COR-L47 (cell line): ENCODE measurements at regions not wholly inside any gene's neighbourhood (a gene's known extent, or its start where the extent isn't known, plus 50 kb on each side); places are given as distances from the start of the nearest gene placed in this dataset.
A peak's percentile ranks its signal among the peaks of the same experiment; 100 is the strongest.
"Not testable (repeated sequence)": the region's sequence is repeated elsewhere in the genome, so short reads cannot be mapped to it uniquely, and the experiment has no call there.

Source experiments
- DNase-seq: peaks from one replicate; lab custom pipeline; 2025; lab: John Stamatoyannopoulos, UW

DNA sequence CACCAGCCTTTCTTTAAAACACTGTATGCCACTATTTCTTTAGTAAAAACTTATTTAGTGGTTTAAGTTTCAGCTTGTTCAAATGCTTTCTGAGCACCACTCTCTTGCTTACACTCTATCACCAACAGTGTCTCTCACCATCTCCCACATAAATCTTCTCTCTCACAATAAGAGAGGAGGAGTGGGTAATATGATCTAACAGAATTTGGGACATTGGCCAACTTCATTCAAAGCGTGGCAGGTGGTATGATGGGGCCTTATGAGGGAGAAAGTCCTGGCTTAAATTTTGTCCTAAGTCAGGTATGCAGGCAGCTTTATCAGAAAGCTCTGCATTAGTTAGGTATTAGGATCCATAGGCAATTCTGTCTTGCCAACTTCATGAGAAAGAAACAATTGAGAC lies 1132.5 kb downstream of the TUSC7 start:
- DNase-seq, result peak; percentile 37

DNA sequence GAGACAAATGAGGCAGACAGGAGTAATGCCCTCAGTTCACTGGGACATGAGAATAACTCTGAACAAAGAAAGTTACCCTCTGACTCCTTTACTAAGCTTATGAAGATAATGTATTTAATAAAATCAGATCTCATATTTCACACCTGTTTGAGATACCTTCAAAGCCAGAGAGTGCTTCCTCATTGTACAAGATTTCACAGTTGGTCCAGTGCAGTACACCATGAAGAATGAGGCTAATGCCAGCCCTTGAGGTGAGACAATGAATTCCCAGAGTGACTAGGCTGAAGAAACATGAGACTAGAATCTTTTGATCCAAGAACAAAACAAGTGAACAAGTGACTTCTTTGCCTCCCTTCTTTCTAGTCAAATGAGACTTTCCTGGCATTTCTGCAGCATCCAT lies 1133.8 kb downstream of the TUSC7 start:
- DNase-seq, result no peak

DNA sequence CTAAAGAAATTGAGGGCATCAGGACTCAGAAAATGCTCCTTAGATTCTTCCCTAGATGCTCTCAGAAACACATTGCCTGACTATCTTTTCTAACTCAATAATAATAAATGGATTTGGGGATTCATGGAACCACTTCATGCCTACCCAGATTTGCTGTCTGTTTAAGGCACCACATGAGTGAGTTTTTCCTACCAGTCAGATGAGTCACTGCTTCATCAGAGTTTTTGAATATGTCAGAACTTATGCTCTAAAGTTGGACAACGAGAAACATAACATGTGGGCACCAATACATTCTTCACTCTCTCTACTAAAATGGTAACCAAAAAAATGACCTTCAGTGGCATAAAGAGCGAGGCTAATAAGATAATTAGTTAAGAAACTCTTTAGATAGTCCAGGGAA lies 1135.1 kb downstream of the TUSC7 start:
- DNase-seq, result no peak

DNA sequence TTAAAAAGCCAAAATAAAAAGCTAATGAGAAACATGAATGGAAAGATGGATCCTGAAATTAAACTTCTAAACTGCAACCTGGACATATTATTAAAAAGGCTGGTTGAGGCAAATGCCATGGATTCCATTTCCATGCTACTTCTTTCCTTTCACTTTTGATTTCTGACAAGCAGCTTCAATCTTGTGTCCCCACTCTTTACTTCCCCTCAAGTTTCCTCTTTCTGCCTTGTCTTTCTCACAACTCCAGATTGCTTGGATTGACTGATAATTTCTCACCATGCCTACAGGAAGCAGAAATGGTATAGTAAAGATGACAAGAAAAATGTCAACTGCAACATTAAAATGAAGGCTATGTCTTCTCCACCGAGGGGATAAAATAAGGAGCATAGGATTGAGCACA lies 1136.7 kb downstream of the TUSC7 start:
- DNase-seq, result no peak

GRCh38 chr3:117848606-117849005 lies 1139.0 kb downstream of the TUSC7 start:
- no peak for DNase-seq

DNA sequence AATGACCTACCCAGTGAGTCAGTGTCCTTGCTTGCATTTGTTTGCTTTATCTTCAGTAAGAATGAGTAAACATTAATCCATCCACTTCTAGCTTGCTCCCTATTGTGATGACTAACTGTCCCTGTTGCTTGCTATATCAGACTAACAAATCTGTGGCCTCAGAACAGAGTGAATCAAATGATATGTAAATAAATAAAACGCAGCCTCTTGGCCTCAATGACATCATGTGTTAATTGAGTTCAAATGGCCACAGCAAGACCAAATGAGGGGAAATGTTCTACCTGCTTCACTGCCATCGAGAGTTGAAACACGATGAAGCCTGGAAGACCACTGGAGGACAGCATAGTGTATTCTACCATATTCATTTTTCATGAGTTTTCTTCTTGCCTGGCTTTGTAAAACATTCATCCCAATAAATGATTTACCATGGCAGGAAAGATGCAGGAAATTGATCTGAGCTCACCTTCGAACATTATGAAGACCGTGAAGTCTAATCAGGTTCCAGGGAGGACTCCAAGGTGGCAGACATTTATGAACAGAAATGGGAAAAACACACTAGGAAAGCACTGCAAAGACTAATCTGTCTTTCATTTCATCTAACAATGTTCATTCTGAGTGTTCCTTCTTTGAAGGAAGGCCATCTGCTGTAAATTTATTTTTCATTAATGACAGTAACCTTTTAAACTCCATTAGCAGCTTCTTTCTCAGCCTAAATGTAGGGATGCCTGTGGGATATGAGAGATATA lies 1144.5 kb downstream of the TUSC7 start:
- DNase-seq, result no peak

- no peak for DNase-seq
Measured at GRCh38 chr3:117856354-117856753, 1146.8 kb downstream of the TUSC7 start.

DNA sequence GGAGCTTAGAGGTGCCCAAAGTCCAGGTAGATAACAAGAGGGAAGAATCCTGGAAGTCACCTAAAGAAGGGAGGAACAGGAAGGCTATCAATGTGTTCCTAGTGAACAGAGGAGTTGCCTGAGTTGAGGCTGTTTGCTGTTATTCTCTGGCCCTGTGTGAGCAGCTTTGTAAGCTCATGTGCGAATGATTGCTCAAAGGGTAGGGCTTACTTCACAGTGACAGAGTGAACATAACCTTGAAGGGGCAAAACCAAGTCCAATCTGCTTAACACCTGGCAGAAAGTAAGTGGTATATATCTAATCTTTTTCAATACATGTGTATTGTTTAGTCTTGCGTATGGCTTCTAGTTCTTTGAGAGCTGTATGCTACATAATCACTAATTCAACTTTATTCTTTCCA lies 1153.6 kb downstream of the TUSC7 start:
- DNase-seq, result no peak

DNA sequence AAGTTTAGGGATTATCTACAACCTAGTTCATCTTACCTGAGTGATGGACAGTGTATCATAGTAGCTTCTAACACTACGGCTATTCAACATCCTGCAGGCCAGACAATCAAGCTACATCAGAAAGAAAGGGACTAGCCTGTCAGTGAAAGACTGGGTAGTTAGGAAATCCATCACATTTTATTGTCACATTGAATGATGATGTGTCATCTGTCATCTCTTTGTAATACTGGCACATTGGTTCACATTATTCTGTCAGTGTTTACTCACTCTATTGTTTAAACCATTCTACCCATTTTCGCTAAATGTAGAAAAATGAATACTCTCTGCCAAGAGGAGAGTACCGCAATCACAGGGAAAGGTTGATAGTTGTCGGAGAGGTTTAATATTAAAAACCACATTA lies 1155.8 kb downstream of the TUSC7 start:
- no peak for DNase-seq

GRCh38 chr3:117868766-117869165 lies 1159.2 kb downstream of the TUSC7 start:
- no peak for DNase-seq

DNA sequence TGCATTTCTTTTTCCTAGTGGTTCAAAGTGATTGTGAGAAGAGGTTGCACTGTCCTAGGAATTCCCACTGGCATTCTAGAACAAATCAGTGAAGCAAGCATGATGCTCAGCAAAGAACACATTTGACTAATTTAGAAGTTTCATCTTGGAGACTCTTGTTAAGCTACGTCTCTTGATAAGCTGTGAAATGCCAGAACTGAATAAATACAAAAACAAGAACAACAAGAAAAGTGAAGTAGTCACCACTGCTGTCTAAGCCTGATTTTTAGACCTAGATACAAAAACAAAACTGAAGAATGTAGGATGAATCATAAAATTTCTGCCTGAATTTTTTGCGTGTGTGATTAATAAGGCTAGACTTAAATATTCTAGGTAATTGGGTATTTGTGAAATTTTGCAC lies 1162.4 kb downstream of the TUSC7 start:
- no peak for DNase-seq

DNA sequence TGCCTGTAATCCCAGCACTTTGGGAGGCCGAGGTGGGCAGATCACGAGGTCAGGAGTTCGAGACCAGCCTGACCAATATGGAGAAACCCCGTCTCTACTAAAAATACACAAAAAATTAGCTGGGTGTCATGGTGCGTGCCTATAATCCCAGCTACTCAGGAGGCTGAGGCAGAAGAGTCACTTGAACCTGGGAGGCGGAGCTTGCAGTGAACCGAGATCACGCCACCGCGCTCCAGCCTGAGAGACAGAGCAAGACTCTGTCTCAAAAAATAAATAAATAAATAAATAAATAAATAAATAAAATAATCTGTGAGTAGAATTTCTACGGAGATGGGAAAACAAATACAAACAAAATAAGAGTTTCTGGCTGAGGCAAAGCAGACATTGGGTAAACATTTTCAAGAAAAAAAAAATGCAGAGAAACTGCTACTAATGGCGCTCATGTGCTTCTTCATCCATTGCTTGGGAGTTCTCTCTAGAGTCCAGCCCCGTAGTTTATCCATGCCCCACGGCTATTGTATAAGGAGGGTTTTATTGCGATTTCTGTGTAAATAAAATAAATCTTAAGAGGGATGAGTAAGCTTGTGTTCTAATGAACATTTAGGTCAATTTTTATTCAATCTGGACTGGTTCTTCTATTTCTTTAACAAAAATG lies 1161.9 kb downstream of the IGSF11 start:
- DNase-seq, result not testable (repeated sequence)

GRCh38 chr3:117873249-117873600 lies 1161.4 kb downstream of the IGSF11 start:
- DNase-seq, result no peak

DNA sequence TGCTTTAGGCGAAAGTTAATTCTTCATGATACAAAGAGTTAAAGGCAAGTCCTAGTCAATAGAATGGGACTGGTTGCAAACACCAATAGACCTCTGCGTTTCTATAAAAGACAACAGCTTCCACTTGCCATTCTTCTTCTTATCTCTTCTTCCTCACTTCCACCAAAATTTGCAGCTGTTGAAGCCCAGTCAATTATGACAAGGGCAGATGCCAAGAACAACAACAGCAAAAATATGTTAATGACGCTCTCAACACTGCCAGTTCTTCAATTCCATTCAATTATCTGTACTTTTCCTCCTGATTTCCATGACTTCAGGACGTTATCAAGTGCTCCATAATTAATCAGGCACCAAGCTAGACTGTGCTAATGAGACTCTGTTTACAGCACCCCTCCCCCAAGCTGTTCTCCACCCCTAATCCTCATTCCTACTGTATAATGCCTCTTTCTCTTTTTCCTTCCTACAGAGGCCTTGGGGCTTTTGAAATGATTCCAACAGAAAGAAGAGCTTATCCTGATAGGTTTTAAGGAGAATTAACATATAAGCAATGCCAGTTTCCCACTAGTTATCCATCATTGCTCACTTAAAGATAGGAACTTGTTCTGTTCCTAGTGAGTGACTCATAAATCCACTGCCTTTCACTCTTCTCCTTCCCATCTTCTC lies 1160.5 kb downstream of the IGSF11 start:
- no peak for DNase-seq

DNA sequence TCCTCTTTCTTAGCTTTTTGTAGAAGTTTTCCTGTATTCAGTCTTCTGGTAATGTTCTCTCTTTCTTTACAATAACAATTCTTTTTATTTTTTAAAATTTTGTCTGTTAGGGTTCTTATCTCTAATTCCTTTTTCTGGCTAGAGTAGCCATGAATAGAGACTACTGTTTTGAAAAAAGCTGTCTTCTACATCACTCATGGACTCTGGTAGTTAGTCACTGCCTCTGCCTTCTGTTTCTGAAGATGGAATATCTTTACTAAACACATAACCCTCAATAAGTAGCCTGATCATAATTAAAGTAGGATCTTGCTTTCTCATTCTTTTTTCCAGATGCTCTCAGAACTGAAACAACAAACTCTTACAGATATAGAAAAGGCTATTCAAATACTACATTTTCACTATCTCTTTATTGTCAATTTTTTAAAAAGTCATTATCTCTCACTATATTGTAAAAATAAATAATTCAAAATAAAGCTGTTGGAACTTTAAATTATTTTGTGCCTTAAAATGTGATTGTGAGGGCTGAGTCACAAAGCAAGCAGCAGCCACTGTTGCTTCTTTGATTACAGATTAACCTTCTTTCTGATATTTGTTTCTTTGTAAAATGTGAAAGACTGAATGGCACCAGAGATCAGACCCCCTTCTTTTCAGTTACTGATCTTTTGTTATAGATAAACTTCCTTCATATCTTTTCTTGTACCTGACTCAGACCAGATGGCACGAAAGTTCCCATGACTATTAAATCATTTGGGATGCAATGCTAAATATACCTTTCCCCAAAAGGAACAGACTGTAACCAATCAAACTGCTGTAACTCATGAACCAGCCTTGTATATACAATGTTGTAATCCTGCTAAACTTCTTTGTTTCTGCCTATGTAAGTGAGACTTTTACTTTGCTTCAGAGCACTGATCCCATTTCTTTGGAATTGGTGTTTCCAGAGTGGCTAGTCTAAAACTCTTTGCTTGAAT lies 1159.5 kb downstream of the IGSF11 start:
- no peak for DNase-seq

DNA sequence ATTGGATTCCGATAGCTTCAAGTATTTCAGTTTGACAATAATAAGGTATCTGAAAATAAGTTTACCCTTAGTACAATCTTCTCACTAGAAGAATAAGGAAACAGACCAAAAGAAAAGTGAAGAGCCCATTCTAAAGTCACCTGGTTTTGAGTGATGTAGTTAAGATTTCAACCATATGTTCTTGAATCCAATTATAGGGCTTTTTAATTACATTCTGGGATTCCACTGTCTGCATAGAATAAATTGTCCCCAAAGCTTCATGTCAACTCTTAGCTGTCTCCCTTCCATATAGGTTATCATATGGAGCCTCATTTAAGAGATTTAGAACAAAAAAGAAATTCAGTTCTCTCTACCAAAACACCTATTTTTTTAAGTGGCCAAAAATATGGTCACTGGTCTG lies 1158.8 kb downstream of the IGSF11 start:
- no peak for DNase-seq

DNA sequence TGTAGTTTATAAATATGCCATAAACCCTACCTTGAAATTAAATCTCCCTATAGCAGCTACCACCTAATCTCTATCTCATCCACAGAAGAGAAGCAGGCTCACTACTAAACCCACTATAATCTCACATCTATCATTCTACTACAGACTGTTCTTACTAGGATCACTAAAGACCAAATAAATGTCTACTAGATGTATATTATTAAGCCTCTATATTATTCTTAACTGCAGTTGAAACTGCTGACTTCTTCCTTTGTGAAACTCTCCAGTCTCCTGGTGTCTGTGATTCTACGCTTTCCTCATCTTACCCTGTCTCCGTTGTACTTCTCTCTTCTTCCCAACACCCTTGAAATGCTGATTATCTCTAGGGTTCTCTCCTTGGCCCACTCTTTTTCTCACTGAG lies 1154.0 kb downstream of the IGSF11 start:
- DNase-seq, result no peak

GRCh38 chr3:117881210-117881609 lies 1153.4 kb downstream of the IGSF11 start:
- DNase-seq, result no peak

- peak; percentile 65 for DNase-seq
Measured at GRCh38 chr3:117885011-117885441, 1149.6 kb downstream of the IGSF11 start.

GRCh38 chr3:117886147-117886546 lies 1148.5 kb downstream of the IGSF11 start:
- no peak for DNase-seq

DNA sequence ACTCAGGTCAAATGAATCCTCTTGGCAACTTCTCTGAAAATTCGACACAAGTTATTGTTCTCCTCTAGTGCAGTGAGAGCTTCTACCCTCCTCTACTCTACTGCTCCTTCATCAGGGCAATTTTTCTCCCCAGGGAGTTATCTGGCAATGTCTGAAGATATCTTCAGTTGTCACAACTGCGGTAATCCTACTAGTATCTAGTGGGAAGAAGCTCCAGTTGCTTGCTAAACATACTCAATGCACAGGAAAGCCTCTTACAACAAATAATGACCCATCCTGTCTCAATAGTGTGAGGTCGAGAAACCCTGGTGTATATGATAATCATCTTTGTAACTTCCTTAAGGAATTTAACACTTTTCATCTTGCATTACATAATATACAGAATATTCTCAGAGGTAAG lies 1147.6 kb downstream of the IGSF11 start:
- no peak for DNase-seq

DNA sequence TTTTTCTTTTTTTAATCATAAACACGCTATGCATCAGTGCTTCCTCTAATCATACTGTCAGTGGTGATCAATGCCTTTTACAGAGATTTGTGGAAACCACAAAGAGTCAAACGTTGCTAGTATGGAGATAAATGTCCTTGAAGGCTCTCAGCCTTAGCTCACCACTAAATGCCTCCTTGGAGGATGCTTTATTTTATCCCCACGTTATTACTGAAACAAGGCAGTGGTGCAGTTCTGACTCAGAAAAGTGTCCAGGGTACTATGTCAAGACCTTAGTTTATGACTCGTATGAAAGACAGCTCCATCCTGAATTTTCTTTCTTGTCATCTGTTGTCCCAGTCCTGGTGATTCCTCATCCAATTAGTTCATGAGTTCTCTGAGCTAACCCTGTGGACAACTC lies 1146.7 kb downstream of the IGSF11 start:
- no peak for DNase-seq
